A549 (cell line): ENCODE measurements at regions not wholly inside any gene's neighbourhood (a gene's known extent, or its start where the extent isn't known, plus 50 kb on each side); places are given as distances from the start of the nearest gene placed in this dataset.

Experiments used
- CBX2 ChIP-seq: fragments of 200-600 bp; sonication (generic); IDR thresholded peaks from 2 replicates; pipeline ENCODE4 v1.6.1; 2016; ENCODE audit warnings: low read depth, mild to moderate bottlenecking, borderline replicate concordance
- FOSB ChIP-seq: fragments of 250-450 bp; sonication (Bioruptor Pico); IDR thresholded peaks from 2 replicates; pipeline ENCODE4 v1.5.0; 2020; ENCODE audit warnings: mild to moderate bottlenecking, moderate library complexity
- HEYL ChIP-seq: fragments of 250-450 bp; sonication (Bioruptor Pico); IDR thresholded peaks from 2 replicates; pipeline ENCODE4 v1.8.0; 2021; ENCODE audit warnings: mild to moderate bottlenecking, moderate library complexity
- HOXA7 ChIP-seq: fragments of 250-450 bp; sonication (Bioruptor Pico); IDR thresholded peaks from 2 replicates; pipeline ENCODE4 v1.5.0; 2020; ENCODE audit warnings: mild to moderate bottlenecking, moderate library complexity
- JUN ChIP-seq, 2 experiments: fragments of >200 bp; sonication (Bioruptor Twin); formaldehyde crosslinking; IDR thresholded peaks; 2 replicates in 1 of 2; 3 replicates in 1 of 2; pipeline ENCODE4 v1.6.1; 2016 to 2017
- NPAS2 ChIP-seq: fragments of 250-450 bp; sonication (Bioruptor Pico); IDR thresholded peaks from 2 replicates; pipeline ENCODE4 v1.8.0; 2022; ENCODE audit warnings: mild to moderate bottlenecking, moderate library complexity, borderline replicate concordance
- POLR2A ChIP-seq: IDR thresholded peaks from 2 replicates; pipeline ENCODE4 v1.6.1; 2012; ENCODE audit warnings: mild to moderate bottlenecking, low read length
- POLR2AphosphoS2 ChIP-seq: conservative IDR thresholded peaks from 2 replicates; pipeline ENCODE4 v1.6.1; 2012; ENCODE audit warnings: low read length, improper control_type of control experiment, inconsistent platforms
- RCOR1 ChIP-seq: fragments of 150-350 bp; IDR thresholded peaks from 2 replicates; pipeline ENCODE4 v1.6.1; 2014; ENCODE audit warnings: antibody characterized with exemption, low read length, low read depth
- TP53 ChIP-seq: fragments of 250-450 bp; sonication (Bioruptor Pico); IDR thresholded peaks from 2 replicates; pipeline ENCODE4 v1.5.0; 2021; ENCODE audit warnings: mild to moderate bottlenecking, moderate library complexity
- TF ChIP-seq, protein P1 (sequence below): fragments of >200 bp; sonication (Bioruptor Twin); formaldehyde crosslinking; IDR thresholded peaks from 3 replicates; pipeline ENCODE4 v1.5.1; 2016
- TF ChIP-seq, protein P2 (sequence below): fragments of 450-650 bp; IDR thresholded peaks from 2 replicates; pipeline ENCODE4 v1.6.1; 2014; ENCODE audit warnings: antibody characterized with exemption

DNA sequence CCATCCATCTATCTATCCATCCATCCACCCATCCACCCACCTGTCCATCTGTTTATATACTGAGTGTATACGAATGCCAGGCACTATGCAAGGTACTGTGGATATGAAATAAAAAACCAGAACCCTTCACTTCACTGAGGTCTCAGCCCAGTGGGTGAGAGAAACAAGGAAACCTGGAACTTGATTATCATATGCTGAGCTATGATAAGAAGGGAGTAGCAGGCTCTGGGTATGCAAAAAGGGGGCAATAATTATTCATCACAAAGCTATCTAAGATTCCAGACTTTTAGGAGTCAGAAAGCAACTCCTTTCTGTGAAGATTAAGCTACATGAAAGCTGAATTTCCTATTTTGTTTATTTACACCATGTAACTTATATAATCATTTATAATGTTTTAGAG lies 327.7 kb upstream of the IL12A start:
- TF ChIP-seq JUN (IDR thresholded peaks at IDR 0.05) = no peak
- TF ChIP-seq, protein P1, sequence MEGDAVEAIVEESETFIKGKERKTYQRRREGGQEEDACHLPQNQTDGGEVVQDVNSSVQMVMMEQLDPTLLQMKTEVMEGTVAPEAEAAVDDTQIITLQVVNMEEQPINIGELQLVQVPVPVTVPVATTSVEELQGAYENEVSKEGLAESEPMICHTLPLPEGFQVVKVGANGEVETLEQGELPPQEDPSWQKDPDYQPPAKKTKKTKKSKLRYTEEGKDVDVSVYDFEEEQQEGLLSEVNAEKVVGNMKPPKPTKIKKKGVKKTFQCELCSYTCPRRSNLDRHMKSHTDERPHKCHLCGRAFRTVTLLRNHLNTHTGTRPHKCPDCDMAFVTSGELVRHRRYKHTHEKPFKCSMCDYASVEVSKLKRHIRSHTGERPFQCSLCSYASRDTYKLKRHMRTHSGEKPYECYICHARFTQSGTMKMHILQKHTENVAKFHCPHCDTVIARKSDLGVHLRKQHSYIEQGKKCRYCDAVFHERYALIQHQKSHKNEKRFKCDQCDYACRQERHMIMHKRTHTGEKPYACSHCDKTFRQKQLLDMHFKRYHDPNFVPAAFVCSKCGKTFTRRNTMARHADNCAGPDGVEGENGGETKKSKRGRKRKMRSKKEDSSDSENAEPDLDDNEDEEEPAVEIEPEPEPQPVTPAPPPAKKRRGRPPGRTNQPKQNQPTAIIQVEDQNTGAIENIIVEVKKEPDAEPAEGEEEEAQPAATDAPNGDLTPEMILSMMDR = no peak
- no peak for TF ChIP-seq POLR2A
- TF ChIP-seq FOSB (CRISPR knock-in tag) = no peak
- no peak for TF ChIP-seq CBX2
- TF ChIP-seq HOXA7 (CRISPR knock-in tag) = no peak
- TF ChIP-seq, protein P2, sequence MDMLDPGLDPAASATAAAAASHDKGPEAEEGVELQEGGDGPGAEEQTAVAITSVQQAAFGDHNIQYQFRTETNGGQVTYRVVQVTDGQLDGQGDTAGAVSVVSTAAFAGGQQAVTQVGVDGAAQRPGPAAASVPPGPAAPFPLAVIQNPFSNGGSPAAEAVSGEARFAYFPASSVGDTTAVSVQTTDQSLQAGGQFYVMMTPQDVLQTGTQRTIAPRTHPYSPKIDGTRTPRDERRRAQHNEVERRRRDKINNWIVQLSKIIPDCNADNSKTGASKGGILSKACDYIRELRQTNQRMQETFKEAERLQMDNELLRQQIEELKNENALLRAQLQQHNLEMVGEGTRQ = no peak
- no peak for TF ChIP-seq HEYL (CRISPR knock-in tag)
- no peak for TF ChIP-seq NPAS2
- TF ChIP-seq POLR2AphosphoS2 = no peak
- no peak for TF ChIP-seq TP53 (CRISPR knock-in tag)
- TF ChIP-seq RCOR1 = no peak
